GM23338 (cell line): ENCODE measurements at regions not wholly inside any gene's neighbourhood (a gene's known extent, or its start where the extent isn't known, plus 50 kb on each side); places are given as distances from the start of the nearest gene placed in this dataset.

Experiments used
- ATAC-seq: fragments of 200-7000 bp; cut with Tn5 transposase; 3 replicates; pipeline ENCODE4 v1.9.1; 2020
- DNase-seq: peaks from one replicate; pipeline ENCODE4 v3.0.0-alpha.2; 2015; ENCODE audit warnings: low spot score
- H2AFZ ChIP-seq: fragments of 200-600 bp; sonication (generic); 2 replicates; pipeline ENCODE4 v1.8.0; 2016; ENCODE audit warnings: antibody characterized with exemption, mild to moderate bottlenecking, moderate library complexity
- H3F3A ChIP-seq: fragments of 200-600 bp; sonication (generic); replicated peaks from 2 replicates; pipeline ENCODE4 v1.8.0; 2017; ENCODE audit warnings: antibody characterized with exemption, mixed run types, low read depth
- H3K27ac ChIP-seq: fragments of 200-600 bp; sonication (generic); 2 replicates; pipeline ENCODE4 v1.6.1; 2016; ENCODE audit warnings: low read depth
- H3K27me3 ChIP-seq: fragments of 200-600 bp; sonication (generic); 2 replicates; pipeline ENCODE4 v1.8.0; 2016; ENCODE audit warnings: mild to moderate bottlenecking, mixed run types, moderate library complexity; ENCODE audit not compliant: insufficient read depth
- H3K36me3 ChIP-seq: fragments of 200-600 bp; sonication (generic); 2 replicates; pipeline ENCODE4 v1.8.0; 2016; ENCODE audit warnings: mild to moderate bottlenecking; ENCODE audit not compliant: insufficient read depth
- H3K4me1 ChIP-seq: fragments of 200-600 bp; sonication (generic); 2 replicates; pipeline ENCODE4 v1.8.0; 2016; ENCODE audit warnings: mild to moderate bottlenecking, moderate library complexity; ENCODE audit not compliant: insufficient read depth
- H3K4me2 ChIP-seq: fragments of 200-600 bp; sonication (generic); 2 replicates; pipeline ENCODE4 v1.7.1; 2017; ENCODE audit warnings: mixed run types
- H3K4me3 ChIP-seq: fragments of 200-600 bp; sonication (generic); 2 replicates; pipeline ENCODE4 v1.6.1; 2016; ENCODE audit warnings: mixed run types
- H3K79me2 ChIP-seq: fragments of 200-600 bp; sonication (generic); replicated peaks from 2 replicates; pipeline ENCODE4 v1.8.0; 2017; ENCODE audit warnings: mild to moderate bottlenecking; ENCODE audit not compliant: insufficient read depth
- H3K9me2 ChIP-seq: fragments of 200-600 bp; sonication (generic); 2 replicates; pipeline ENCODE4 v1.8.0; 2017; ENCODE audit not compliant: insufficient read depth
- H4K20me1 ChIP-seq: fragments of 200-600 bp; sonication (generic); replicated peaks from 2 replicates; pipeline ENCODE4 v1.8.0; 2017; ENCODE audit warnings: mild to moderate bottlenecking; ENCODE audit not compliant: insufficient read depth
- H3K27ac Mint-ChIP-seq: 2 replicates; pipeline ENCODE4 v1.8.0; 2020; ENCODE audit warnings: inconsistent platforms, mild to moderate bottlenecking, moderate library complexity, mixed read lengths
- H3K27me3 Mint-ChIP-seq: 3 replicates; pipeline ENCODE4 v1.8.0; 2022; ENCODE audit warnings: low read depth, mild to moderate bottlenecking, moderate library complexity, mixed read lengths, inconsistent platforms; ENCODE audit not compliant: insufficient read depth, poor library complexity
- H3K36me3 Mint-ChIP-seq: 3 replicates; pipeline ENCODE4 v1.8.0; 2021; ENCODE audit warnings: low read depth, mild to moderate bottlenecking, inconsistent platforms, moderate library complexity, mixed read lengths
- H3K4me1 Mint-ChIP-seq: 3 replicates; pipeline ENCODE4 v1.8.0; 2020; ENCODE audit warnings: mild to moderate bottlenecking, inconsistent platforms, mixed read lengths
- H3K4me3 Mint-ChIP-seq: 3 replicates; pipeline ENCODE4 v1.8.0; 2021; ENCODE audit warnings: moderate library complexity, mild to moderate bottlenecking, inconsistent platforms, mixed read lengths
- H3K9me3 Mint-ChIP-seq: 3 replicates; pipeline ENCODE4 v1.8.0; 2020; ENCODE audit warnings: moderate library complexity, mild to moderate bottlenecking, inconsistent platforms, mixed read lengths
- CREB1 ChIP-seq: fragments of 250-450 bp; sonication (Bioruptor Pico); IDR thresholded peaks from 2 replicates; pipeline ENCODE4 v1.5.0; 2020; ENCODE audit warnings: low read depth, mild to moderate bottlenecking, moderate library complexity
- EZH2 ChIP-seq: fragments of 200-600 bp; sonication (generic); IDR thresholded peaks from one replicate; pipeline ENCODE4 v1.8.0; 2017; ENCODE audit warnings: antibody characterized with exemption, mild to moderate bottlenecking, low read depth; ENCODE audit not compliant: unreplicated experiment
- EZH2phosphoT487 ChIP-seq: fragments of 200-600 bp; sonication (generic); IDR thresholded peaks from one replicate; pipeline ENCODE4 v1.8.1; 2018; ENCODE audit warnings: antibody characterized with exemption; ENCODE audit not compliant: unreplicated experiment
- JUNB ChIP-seq: IDR thresholded peaks from one replicate; pipeline ENCODE4 v1.6.1; 2016; ENCODE audit warnings: antibody characterized with exemption; ENCODE audit not compliant: unreplicated experiment
- NANOG ChIP-seq: IDR thresholded peaks from 2 replicates; pipeline ENCODE4 v1.6.1; 2016; ENCODE audit warnings: antibody characterized with exemption, borderline replicate concordance
- STAT1 ChIP-seq: IDR thresholded peaks from one replicate; pipeline ENCODE4 v1.6.1; 2016; ENCODE audit warnings: antibody characterized with exemption; ENCODE audit not compliant: unreplicated experiment
- ZNF331 ChIP-seq: fragments of 250-450 bp; sonication (Bioruptor Pico); IDR thresholded peaks from 2 replicates; pipeline ENCODE4 v1.5.0; 2020; ENCODE audit warnings: low read depth, mild to moderate bottlenecking, moderate library complexity
- TF ChIP-seq, protein P1 (sequence below), 2 experiments: fragments of 200-600 bp in 1 of 2; sonication (generic) in 1 of 2; conservative IDR thresholded peaks; 2 replicates each; pipeline versions ENCODE4 v1.5.1 to v1.6.1; 2016 to 2017; ENCODE audit warnings: antibody characterized with exemption in 2 of 2, low read depth in 2 of 2, mild to moderate bottlenecking in 2 of 2, moderate library complexity in 1 of 2
- TF ChIP-seq, protein P2 (sequence below): IDR thresholded peaks from one replicate; pipeline ENCODE4 v1.6.1; 2018; ENCODE audit warnings: antibody characterized with exemption; ENCODE audit not compliant: unreplicated experiment
- TF ChIP-seq, protein P3 (sequence below): IDR thresholded peaks from 2 replicates; pipeline ENCODE4 v1.6.1; 2016; ENCODE audit warnings: antibody characterized with exemption

DNA sequence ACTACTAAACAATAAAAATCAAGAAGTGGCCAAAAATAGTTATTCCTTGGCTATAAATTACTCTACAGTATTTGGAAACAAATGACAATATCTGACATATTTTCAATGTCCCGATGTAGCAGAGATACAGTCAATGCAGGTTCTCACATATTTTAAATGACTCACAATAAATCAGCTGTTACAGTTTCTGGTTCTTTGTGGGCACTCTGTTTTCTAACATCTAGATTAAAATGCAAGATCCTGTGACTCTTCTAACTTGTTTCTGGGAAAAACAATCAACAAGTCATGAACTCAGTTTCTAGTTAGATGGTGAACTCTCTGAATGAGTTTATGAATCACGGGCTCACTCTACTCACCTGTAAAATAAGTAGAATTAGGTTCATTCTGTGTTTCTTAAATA, 849.6 kb upstream of the MBL2 start:
- DNase-seq (no peak), ATAC-seq (no peak)
- Histone ChIP-seq H2AFZ (no peak overlapping the region), H3K36me3 (no peaks in the 10 kb centered on the region), H3K27ac (no peak overlapping the region), H3F3A (no peaks in the 10 kb centered on the region), H3K4me3 (no peak overlapping the region), H3K27me3 (no peaks in the 10 kb centered on the region), H3K4me2 (no peak overlapping the region), H3K79me2 (no peaks in the 10 kb centered on the region), H4K20me1 (no peaks in the 10 kb centered on the region), H3K9me2 (no peaks in the 10 kb centered on the region; the same call in 1 of the 2 replicates), H3K4me1 (no peaks in the 10 kb centered on the region)
- peaks cover 3% of the 10 kb centered on the region; the same call in 2 of the 3 replicates for H3K9me3 Mint-ChIP-seq
- no peak overlapping the region for H3K27ac Mint-ChIP-seq
- no peaks in the 10 kb centered on the region for H3K4me1 Mint-ChIP-seq
- TF ChIP-seq, protein P1, sequence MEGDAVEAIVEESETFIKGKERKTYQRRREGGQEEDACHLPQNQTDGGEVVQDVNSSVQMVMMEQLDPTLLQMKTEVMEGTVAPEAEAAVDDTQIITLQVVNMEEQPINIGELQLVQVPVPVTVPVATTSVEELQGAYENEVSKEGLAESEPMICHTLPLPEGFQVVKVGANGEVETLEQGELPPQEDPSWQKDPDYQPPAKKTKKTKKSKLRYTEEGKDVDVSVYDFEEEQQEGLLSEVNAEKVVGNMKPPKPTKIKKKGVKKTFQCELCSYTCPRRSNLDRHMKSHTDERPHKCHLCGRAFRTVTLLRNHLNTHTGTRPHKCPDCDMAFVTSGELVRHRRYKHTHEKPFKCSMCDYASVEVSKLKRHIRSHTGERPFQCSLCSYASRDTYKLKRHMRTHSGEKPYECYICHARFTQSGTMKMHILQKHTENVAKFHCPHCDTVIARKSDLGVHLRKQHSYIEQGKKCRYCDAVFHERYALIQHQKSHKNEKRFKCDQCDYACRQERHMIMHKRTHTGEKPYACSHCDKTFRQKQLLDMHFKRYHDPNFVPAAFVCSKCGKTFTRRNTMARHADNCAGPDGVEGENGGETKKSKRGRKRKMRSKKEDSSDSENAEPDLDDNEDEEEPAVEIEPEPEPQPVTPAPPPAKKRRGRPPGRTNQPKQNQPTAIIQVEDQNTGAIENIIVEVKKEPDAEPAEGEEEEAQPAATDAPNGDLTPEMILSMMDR (conservative IDR thresholded peaks at IDR 0.05; ENCODE audit: low read depth in 2 of 2), result no peak
- TF ChIP-seq, protein P2, sequence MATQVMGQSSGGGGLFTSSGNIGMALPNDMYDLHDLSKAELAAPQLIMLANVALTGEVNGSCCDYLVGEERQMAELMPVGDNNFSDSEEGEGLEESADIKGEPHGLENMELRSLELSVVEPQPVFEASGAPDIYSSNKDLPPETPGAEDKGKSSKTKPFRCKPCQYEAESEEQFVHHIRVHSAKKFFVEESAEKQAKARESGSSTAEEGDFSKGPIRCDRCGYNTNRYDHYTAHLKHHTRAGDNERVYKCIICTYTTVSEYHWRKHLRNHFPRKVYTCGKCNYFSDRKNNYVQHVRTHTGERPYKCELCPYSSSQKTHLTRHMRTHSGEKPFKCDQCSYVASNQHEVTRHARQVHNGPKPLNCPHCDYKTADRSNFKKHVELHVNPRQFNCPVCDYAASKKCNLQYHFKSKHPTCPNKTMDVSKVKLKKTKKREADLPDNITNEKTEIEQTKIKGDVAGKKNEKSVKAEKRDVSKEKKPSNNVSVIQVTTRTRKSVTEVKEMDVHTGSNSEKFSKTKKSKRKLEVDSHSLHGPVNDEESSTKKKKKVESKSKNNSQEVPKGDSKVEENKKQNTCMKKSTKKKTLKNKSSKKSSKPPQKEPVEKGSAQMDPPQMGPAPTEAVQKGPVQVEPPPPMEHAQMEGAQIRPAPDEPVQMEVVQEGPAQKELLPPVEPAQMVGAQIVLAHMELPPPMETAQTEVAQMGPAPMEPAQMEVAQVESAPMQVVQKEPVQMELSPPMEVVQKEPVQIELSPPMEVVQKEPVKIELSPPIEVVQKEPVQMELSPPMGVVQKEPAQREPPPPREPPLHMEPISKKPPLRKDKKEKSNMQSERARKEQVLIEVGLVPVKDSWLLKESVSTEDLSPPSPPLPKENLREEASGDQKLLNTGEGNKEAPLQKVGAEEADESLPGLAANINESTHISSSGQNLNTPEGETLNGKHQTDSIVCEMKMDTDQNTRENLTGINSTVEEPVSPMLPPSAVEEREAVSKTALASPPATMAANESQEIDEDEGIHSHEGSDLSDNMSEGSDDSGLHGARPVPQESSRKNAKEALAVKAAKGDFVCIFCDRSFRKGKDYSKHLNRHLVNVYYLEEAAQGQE, result no peak
- TF ChIP-seq CREB1 (CRISPR knock-in tag) (no peak), NANOG (no peak), EZH2 (no peak)
- H3K4me3 Mint-ChIP-seq, result no peak overlapping the region
- H3K27me3 Mint-ChIP-seq, result no peaks in the 10 kb centered on the region
- peaks cover 8% of the 10 kb centered on the region; the same call in 2 of the 3 replicates for H3K36me3 Mint-ChIP-seq

DNA sequence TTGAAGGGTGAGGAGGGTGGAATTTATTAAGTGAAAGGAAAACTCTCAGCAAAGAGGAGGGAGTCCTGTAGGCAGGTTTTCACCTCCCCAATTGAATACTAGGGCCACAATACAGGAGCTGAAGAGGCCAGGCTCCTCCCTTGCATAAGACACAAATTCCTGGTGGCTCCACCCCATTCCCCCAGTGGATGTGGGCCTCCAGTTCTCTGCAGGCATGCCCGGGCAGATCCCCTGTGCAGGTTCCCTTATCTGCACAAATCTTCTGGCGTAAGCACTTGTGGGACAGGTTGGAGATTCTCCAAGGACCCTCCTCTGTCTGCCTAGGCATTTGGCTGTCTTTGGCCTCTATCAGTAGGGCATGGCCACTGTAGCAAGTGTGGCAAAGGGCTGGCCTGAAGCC, 847.1 kb upstream of the MBL2 start:
- Histone ChIP-seq H2AFZ (peak overlapping the region; percentile 44; the same call in 1 of the 2 replicates), H3F3A (no peaks in the 10 kb centered on the region), H3K27me3 (no peaks in the 10 kb centered on the region), H3K36me3 (no peaks in the 10 kb centered on the region), H3K4me3 (no peak overlapping the region), H3K79me2 (no peaks in the 10 kb centered on the region), H3K4me1 (no peaks in the 10 kb centered on the region), H3K4me2 (no peak overlapping the region), H4K20me1 (no peaks in the 10 kb centered on the region), H3K9me2 (no peaks in the 10 kb centered on the region), H3K27ac (peak overlapping the region; percentile 17; the same call in 1 of the 2 replicates)
- Mint-ChIP-seq H3K4me1 (no peaks in the 10 kb centered on the region), H3K9me3 (peaks cover 3% of the 10 kb centered on the region; the same call in 2 of the 3 replicates), H3K27ac (peak overlapping the region; percentile 90), H3K27me3 (no peaks in the 10 kb centered on the region), H3K4me3 (no peak overlapping the region), H3K36me3 (peaks cover 8% of the 10 kb centered on the region; the same call in 2 of the 3 replicates)
- no peak for DNase-seq
- no peak for ATAC-seq
- TF ChIP-seq, protein P3, sequence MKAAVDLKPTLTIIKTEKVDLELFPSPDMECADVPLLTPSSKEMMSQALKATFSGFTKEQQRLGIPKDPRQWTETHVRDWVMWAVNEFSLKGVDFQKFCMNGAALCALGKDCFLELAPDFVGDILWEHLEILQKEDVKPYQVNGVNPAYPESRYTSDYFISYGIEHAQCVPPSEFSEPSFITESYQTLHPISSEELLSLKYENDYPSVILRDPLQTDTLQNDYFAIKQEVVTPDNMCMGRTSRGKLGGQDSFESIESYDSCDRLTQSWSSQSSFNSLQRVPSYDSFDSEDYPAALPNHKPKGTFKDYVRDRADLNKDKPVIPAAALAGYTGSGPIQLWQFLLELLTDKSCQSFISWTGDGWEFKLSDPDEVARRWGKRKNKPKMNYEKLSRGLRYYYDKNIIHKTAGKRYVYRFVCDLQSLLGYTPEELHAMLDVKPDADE, result no peak
- TF ChIP-seq ZNF331 (CRISPR knock-in tag), result no peak
- TF ChIP-seq NANOG, result no peak
- TF ChIP-seq STAT1, result no peak
- no peak for TF ChIP-seq EZH2phosphoT487
- TF ChIP-seq JUNB, result no peak
